H1 (cell line): ENCODE measurements at regions not wholly inside any gene's neighbourhood (a gene's known extent, or its start where the extent isn't known, plus 50 kb on each side); places are given as distances from the start of the nearest gene placed in this dataset.

Experiments used
- ATF3 ChIP-seq: IDR thresholded peaks from 2 replicates; pipeline ENCODE4 v1.6.1; 2011; ENCODE audit warnings: low read depth, mild to moderate bottlenecking, low read length; ENCODE audit not compliant: insufficient read depth
- CHD2 ChIP-seq: IDR thresholded peaks from 2 replicates; pipeline ENCODE4 v1.6.1; 2012; ENCODE audit warnings: low read length, improper control_type of control experiment
- CTCF ChIP-seq, 3 experiments: IDR thresholded peaks; 1 replicate in 2 of 3; 2 replicates in 1 of 3; pipeline versions ENCODE4 v1.5.1 to v1.6.1; 2011; ENCODE audit warnings: low read length in 3 of 3, mild to moderate bottlenecking in 3 of 3, inconsistent platforms in 2 of 3, low read depth in 1 of 3, moderate library complexity in 1 of 3; ENCODE audit not compliant: insufficient read depth in 1 of 3; ENCODE audit errors: control extremely low read depth in 1 of 3
- GTF2F1 ChIP-seq: IDR thresholded peaks from 2 replicates; pipeline ENCODE4 v1.6.1; 2012; ENCODE audit warnings: low read depth, low read length, improper control_type of control experiment, borderline replicate concordance
- JUND ChIP-seq: IDR thresholded peaks from 2 replicates; pipeline ENCODE4 v1.6.1; 2011; ENCODE audit warnings: mild to moderate bottlenecking, improper control_type of control experiment, low read length
- POLR2A ChIP-seq, 2 experiments: IDR thresholded peaks; 1 replicate in 1 of 2; 2 replicates in 1 of 2; pipeline ENCODE4 v1.6.1; 2011; ENCODE audit warnings: low read depth in 2 of 2, low read length in 2 of 2, mild to moderate bottlenecking in 2 of 2; ENCODE audit errors: control extremely low read depth in 1 of 2
- POLR2AphosphoS5 ChIP-seq: IDR thresholded peaks from 2 replicates; pipeline ENCODE4 v1.6.1; 2011; ENCODE audit warnings: low read depth, low read length
- RFX5 ChIP-seq: IDR thresholded peaks from 2 replicates; pipeline ENCODE4 v1.6.1; 2011; ENCODE audit warnings: low read depth, low read length, improper control_type of control experiment, borderline replicate concordance
- SIN3A ChIP-seq, 2 experiments: IDR thresholded peaks in 1 of 2; conservative IDR thresholded peaks in 1 of 2; 2 replicates each; pipeline ENCODE4 v1.6.1; 2011 to 2012; ENCODE audit warnings: low read length in 2 of 2, improper control_type of control experiment in 1 of 2, low read depth in 1 of 2, mild to moderate bottlenecking in 1 of 2
- SP2 ChIP-seq: IDR thresholded peaks from 2 replicates; pipeline ENCODE4 v1.6.1; 2012; ENCODE audit warnings: mild to moderate bottlenecking, low read length, inconsistent platforms

GRCh38 chr10:60566096-60566495 lies 176.4 kb upstream of the ANK3 start:
- TF ChIP-seq POLR2A (IDR thresholded peaks at IDR 0.05; ENCODE audit: control extremely low read depth in 1 of 2, low read depth in 2 of 2, low read length in 2 of 2) (no peak), CHD2 (no peak), CTCF (IDR thresholded peaks at IDR 0.05; ENCODE audit: control extremely low read depth in 1 of 3, insufficient read depth in 1 of 3, low read depth in 1 of 3, low read length in 3 of 3) (no peak), JUND (no peak), SIN3A (conservative IDR thresholded peaks at IDR 0.05 in 1 of 2, IDR thresholded peaks at IDR 0.05 in 1 of 2; ENCODE audit: low read depth in 1 of 2, low read length in 2 of 2) (no peak), GTF2F1 (no peak), POLR2AphosphoS5 (no peak), SP2 (no peak), ATF3 (no peak), RFX5 (no peak)
